PC-9 (cell line): ENCODE measurements at regions not wholly inside any gene's neighbourhood (a gene's known extent, or its start where the extent isn't known, plus 50 kb on each side); places are given as distances from the start of the nearest gene placed in this dataset.

ENCODE experiments used
- BruUV-seq: library from RNA; stranded (reverse); fragments of 400-500 nt; replicated peaks from 2 replicates; lab custom pipeline; 2021; lab: Mats Ljungman, UMichigan
- CTCF ChIA-PET: fragments of 300-600 bp; sonication (Branson Sonifier 250); formaldehyde crosslinking; loops from one replicate; lab custom pipeline; 2022; ENCODE audit warnings: antibody characterized with exemption; lab: Charles Lee
- POLR2A ChIA-PET: fragments of 300-600 bp; sonication (Branson Sonifier 250); formaldehyde crosslinking; loops from one replicate; lab custom pipeline; 2022; ENCODE audit warnings: antibody characterized with exemption; ENCODE audit not compliant: unreplicated experiment; lab: Charles Lee
- DNase-seq, 2 experiments: peaks; one replicate each; pipeline versions ENCODE4 v3.0.0 to v3.0.0-alpha.2; 2015 to 2022; ENCODE audit warnings: mixed read lengths in 1 of 2
- H2AFZ ChIP-seq: fragments of 200-600 bp; sonication (generic); 2 replicates; pipeline ENCODE4 v1.8.1; 2017; ENCODE audit warnings: antibody characterized with exemption
- H3F3A ChIP-seq: fragments of 200-600 bp; sonication (generic); 2 replicates; pipeline ENCODE4 v1.8.1; 2017; ENCODE audit warnings: antibody characterized with exemption, mild to moderate bottlenecking, low read depth; ENCODE audit not compliant: insufficient read depth
- H3K27ac ChIP-seq: fragments of 200-600 bp; sonication (generic); 2 replicates; pipeline ENCODE4 v1.6.1; 2016; ENCODE audit warnings: mixed run types
- H3K27me3 ChIP-seq: fragments of 200-600 bp; sonication (generic); 2 replicates; pipeline ENCODE4 v1.6.1; 2016; ENCODE audit warnings: low read depth, mixed run types; ENCODE audit not compliant: insufficient read depth
- H3K36me3 ChIP-seq: fragments of 200-600 bp; sonication (generic); 2 replicates; pipeline ENCODE4 v1.6.1; 2016; ENCODE audit warnings: low read depth, mixed run types
- H3K4me1 ChIP-seq: fragments of 200-600 bp; sonication (generic); replicated peaks from 2 replicates; pipeline ENCODE4 v1.6.1; 2016; ENCODE audit warnings: mixed run types; ENCODE audit not compliant: insufficient read depth
- H3K4me2 ChIP-seq: fragments of 200-600 bp; sonication (generic); 2 replicates; pipeline ENCODE4 v1.6.1; 2017; ENCODE audit warnings: mixed run types
- H3K4me3 ChIP-seq: fragments of 200-600 bp; sonication (generic); 2 replicates; pipeline ENCODE4 v1.6.1; 2016; ENCODE audit warnings: mixed run types
- H3K79me2 ChIP-seq: fragments of 200-600 bp; sonication (generic); 2 replicates; pipeline ENCODE4 v1.6.1; 2017; ENCODE audit warnings: low read depth, mixed run types
- H3K9me2 ChIP-seq: fragments of 200-600 bp; sonication (generic); 2 replicates; pipeline ENCODE4 v1.8.1; 2017; ENCODE audit warnings: mild to moderate bottlenecking; ENCODE audit not compliant: insufficient read depth
- H3K9me3 ChIP-seq: fragments of 200-600 bp; sonication (generic); 2 replicates; pipeline ENCODE4 v1.8.1; 2016; ENCODE audit warnings: low read depth; ENCODE audit not compliant: insufficient read depth
- H4K20me1 ChIP-seq: fragments of 200-600 bp; sonication (generic); 2 replicates; pipeline ENCODE4 v1.8.1; 2017; ENCODE audit not compliant: insufficient read depth
- CTCF ChIP-seq: fragments of 200-600 bp; sonication (generic); conservative IDR thresholded peaks from 2 replicates; pipeline ENCODE4 v1.6.1; 2017; ENCODE audit warnings: mixed run types, antibody characterized with exemption, mild to moderate bottlenecking, moderate library complexity
- EZH2 ChIP-seq: fragments of 200-600 bp; sonication (generic); IDR thresholded peaks from 2 replicates; pipeline ENCODE4 v1.8.0; 2017; ENCODE audit warnings: antibody characterized with exemption, low read depth
- intact Hi-C: fragments of 100-400 bp; cut with micrococcal nuclease; formaldehyde crosslinking; loops from one replicate; pipeline ENCODE4 v1.10.0; 2022; ENCODE audit not compliant: unreplicated experiment

- no peaks in the 10 kb centered on the region for H4K20me1 ChIP-seq
- no peaks in the 10 kb centered on the region for H3K9me2 ChIP-seq
- 0 out of 2 replicates have a peak, but pooled peaks cover 2% of the 10 kb centered on the region for H3K9me3 ChIP-seq
- ChIA-PET POLR2A (no interaction called here), CTCF (no interaction called here)
- no peak overlapping the region for H3K27ac ChIP-seq
- intact Hi-C loops: no loop called here
- no peaks in the 10 kb centered on the region for H3K36me3 ChIP-seq
- no peaks in the 10 kb centered on the region for H3F3A ChIP-seq
- no peaks in the 10 kb centered on the region for H3K79me2 ChIP-seq
- no peak for DNase-seq
- no peak overlapping the region for H3K4me3 ChIP-seq
- 0 out of 2 replicates have a peak, but pooled peaks cover 7% of the 10 kb centered on the region for H3K4me1 ChIP-seq
- H3K27me3 ChIP-seq: no peaks in the 10 kb centered on the region
- TF ChIP-seq CTCF: no peak
- no peak for TF ChIP-seq EZH2
- H3K4me2 ChIP-seq: no peak overlapping the region
- no peak overlapping the region for H2AFZ ChIP-seq
- BruUV-seq: no TSS peak
Observed at GRCh38 chr11:122246874-122247273, 130.9 kb upstream of the BLID start.

- no peaks in the 10 kb centered on the region for H3K9me3 ChIP-seq
- no peak overlapping the region for H3K27ac ChIP-seq
- TF ChIP-seq EZH2: no peak
- TF ChIP-seq CTCF: no peak
- no peak overlapping the region for H3K4me2 ChIP-seq
- no peaks in the 10 kb centered on the region for H3K36me3 ChIP-seq
- no peaks in the 10 kb centered on the region for H3F3A ChIP-seq
- no peak overlapping the region for H2AFZ ChIP-seq
- DNase-seq: no peak
- no peak overlapping the region for H3K4me3 ChIP-seq
- H3K27me3 ChIP-seq: no peaks in the 10 kb centered on the region
- H3K79me2 ChIP-seq: no peaks in the 10 kb centered on the region
- H3K4me1 ChIP-seq: no peaks in the 10 kb centered on the region
- intact Hi-C loops: no loop called here
- no peaks in the 10 kb centered on the region for H3K9me2 ChIP-seq
- ChIA-PET CTCF (no interaction called here), POLR2A (no interaction called here)
- no peaks in the 10 kb centered on the region for H4K20me1 ChIP-seq
- BruUV-seq: no TSS peak
Observed at GRCh38 chr11:122242731-122243130, 126.7 kb upstream of the BLID start.

- no peak overlapping the region for H3K4me2 ChIP-seq
- H3K27me3 ChIP-seq: no peaks in the 10 kb centered on the region
- no peaks in the 10 kb centered on the region for H3F3A ChIP-seq
- H3K9me2 ChIP-seq: no peaks in the 10 kb centered on the region
- no peaks in the 10 kb centered on the region for H4K20me1 ChIP-seq
- no TSS peak for BruUV-seq
- no peaks in the 10 kb centered on the region for H3K79me2 ChIP-seq
- intact Hi-C loops: no loop called here
- no peak for DNase-seq
- no peaks in the 10 kb centered on the region; the same call in 1 of the 2 replicates for H3K9me3 ChIP-seq
- H3K4me1 ChIP-seq: no peaks in the 10 kb centered on the region
- ChIA-PET POLR2A (no interaction called here), CTCF (interaction anchor here (0.5 kb wide), 1 partner anchor 315 kb away, joined by 4 read pairs; no protein-coding TSS in a partner anchor)
- no peak overlapping the region for H3K4me3 ChIP-seq
- TF ChIP-seq CTCF: no peak
- TF ChIP-seq EZH2: no peak
- H2AFZ ChIP-seq: no peak overlapping the region
- no peaks in the 10 kb centered on the region for H3K36me3 ChIP-seq
- H3K27ac ChIP-seq: no peak overlapping the region
Observed at GRCh38 chr11:122241566-122241965, 125.6 kb upstream of the BLID start.
